Lower leg skin (tissue), 3 donors: ENCODE measurements at regions not wholly inside any gene's neighbourhood (a gene's known extent, or its start where the extent isn't known, plus 50 kb on each side); places are given as distances from the start of the nearest gene placed in this dataset.

Source experiments
- CTCF ChIP-seq, 3 donors: fragments of 450-650 bp; IDR thresholded peaks; one replicate each; pipeline ENCODE4 v1.5.1; 2016; ENCODE audit warnings: antibody characterized with exemption in 3 of 3, mild to moderate bottlenecking in 3 of 3, moderate library complexity in 2 of 3
- POLR2A ChIP-seq, 2 donors: fragments of 450-650 bp; IDR thresholded peaks; one replicate each; pipeline ENCODE4 v1.6.1; 2016 to 2017; ENCODE audit warnings: antibody characterized with exemption in 2 of 2, mild to moderate bottlenecking in 1 of 2, moderate library complexity in 1 of 2

- TF ChIP-seq POLR2A (IDR thresholded peaks at IDR 0.05) = no peak
- TF ChIP-seq CTCF (IDR thresholded peaks at IDR 0.05) = no peak
Measured at GRCh38 chr10:125460326-125460725, 222.6 kb downstream of the TEX36 start.
